ENCODE measurements at regions not wholly inside any gene's neighbourhood (a gene's known extent, or its start where the extent isn't known, plus 50 kb on each side); places are given as distances from the start of the nearest gene placed in this dataset.

DNA sequence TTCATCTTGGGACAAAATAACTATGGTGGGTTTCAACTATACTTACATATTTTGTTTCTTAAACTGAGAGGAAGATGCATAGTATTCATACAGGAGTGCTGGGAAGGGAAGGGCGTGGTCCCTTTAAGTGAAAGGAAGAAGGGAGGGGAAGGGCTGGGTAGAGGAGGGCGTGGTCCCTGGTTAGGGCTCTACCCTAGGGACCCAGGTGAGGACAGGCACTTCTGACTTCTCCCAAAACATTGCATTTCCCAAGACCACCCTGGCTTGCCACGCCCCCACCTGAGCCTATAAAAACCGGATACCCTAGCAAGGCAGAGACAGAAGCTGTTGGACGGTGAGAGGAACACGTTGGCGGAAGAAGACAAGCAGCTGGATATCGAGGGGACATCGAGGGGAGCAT, 157.6 kb upstream of the PLXNA4 start:
- no peak for DNase-seq

GRCh38 chr7:132732321-132732865, 156.1 kb upstream of the PLXNA4 start:
- DNase-seq: no peak

- DNase-seq: no peak
Observed at GRCh38 chr7:132730105-132730504, 153.8 kb upstream of the PLXNA4 start.

DNA sequence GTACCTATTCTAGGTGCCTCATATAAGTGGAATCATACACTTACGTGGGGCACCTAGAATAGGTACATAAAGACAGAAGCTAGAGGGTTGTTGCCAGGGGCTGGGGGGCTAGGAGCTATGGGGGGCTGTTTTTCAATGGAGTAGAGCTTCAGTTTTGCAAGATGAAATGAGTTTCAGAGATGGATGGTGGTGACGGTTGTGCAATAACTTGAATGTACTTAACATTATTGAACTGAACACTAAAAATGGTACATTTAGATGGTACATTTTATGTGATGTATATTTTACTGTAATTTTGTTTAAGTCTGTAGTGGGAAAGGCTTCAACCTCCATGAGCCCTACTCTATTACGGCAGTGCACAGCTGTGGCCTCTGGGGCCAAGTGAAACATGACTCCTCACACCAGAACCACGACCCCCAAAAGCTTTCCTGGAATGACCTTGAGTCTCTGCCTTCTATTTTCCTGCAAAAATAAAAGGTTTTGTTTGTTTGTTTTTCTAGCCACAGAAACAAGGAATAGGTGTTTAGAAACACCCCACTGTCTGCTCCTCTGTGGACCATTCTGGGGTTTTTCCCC, 147.3 kb upstream of the PLXNA4 start:
- DNase-seq: no peak

DNA sequence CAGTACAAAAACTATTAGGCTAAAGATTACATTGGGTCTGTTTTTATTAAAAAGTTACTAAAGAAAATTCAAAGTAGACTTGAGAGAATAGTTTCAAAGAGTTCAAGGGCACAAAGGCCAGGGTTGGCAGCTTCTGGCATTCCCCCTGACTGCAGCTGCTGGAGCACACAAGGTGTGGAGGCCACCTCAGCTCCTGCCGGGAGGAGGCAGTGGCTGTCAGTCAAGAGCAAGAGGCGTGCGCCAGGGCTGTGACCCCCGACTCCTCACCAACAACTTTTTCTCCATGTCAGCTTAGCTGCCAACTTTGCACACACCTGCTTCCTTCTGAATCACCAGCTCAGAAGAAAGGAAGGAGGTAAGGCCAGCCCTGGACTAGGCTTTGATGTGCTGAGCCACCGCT, 144.6 kb upstream of the PLXNA4 start:
- DNase-seq: no peak

DNA sequence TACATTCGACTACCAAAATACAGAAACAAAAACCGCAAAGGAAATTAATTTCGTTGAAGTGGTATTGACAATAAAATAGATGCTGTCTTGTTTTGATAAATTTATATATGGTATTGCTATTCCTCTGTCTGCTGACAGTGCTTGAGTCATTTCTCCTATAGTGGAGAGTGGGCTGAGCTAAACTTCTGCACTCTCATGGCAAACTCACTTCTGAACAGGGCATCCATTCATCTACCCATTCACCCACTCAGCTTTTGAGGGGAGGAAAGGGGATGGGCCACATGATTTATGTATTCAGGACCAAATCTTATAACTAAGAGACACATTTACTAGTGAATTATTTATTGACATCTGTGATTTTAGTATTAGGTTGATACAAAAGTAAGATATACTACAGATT, 137.6 kb upstream of the PLXNA4 start:
- no peak for DNase-seq

- DNase-seq: no peak
Observed at GRCh38 chr7:132709971-132710567, 133.8 kb upstream of the PLXNA4 start.

- no peak for DNase-seq
Observed at GRCh38 chr7:132708470-132708869, 132.2 kb upstream of the PLXNA4 start.

- no peak for DNase-seq
Observed at GRCh38 chr7:132705146-132705545, 128.9 kb upstream of the PLXNA4 start.

DNA sequence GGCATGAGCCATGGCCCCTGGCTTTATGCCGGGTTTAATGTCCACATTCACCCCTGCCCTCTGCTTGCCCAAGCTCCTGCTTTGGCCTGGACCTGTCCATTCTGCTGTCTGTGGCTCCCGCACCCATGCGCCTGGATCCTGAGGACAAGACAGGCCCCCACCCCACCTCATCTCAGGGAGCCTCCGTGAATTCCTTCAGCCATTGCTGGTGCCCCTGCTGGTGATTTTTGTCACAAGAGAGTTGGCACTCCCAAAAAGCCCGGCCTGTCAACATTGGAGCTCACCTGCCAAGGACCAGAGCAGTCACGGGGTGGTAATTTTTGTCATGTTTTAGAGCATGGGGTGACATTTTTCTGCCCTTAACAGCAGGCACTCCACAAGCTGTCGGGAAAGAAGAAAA, 127.5 kb upstream of the PLXNA4 start:
- no peak for DNase-seq

GRCh38 chr7:132697003-132697402, 120.7 kb upstream of the PLXNA4 start:
- no peak for DNase-seq

GRCh38 chr7:132696332-132696731, 120.1 kb upstream of the PLXNA4 start:
- no peak for DNase-seq

DNA sequence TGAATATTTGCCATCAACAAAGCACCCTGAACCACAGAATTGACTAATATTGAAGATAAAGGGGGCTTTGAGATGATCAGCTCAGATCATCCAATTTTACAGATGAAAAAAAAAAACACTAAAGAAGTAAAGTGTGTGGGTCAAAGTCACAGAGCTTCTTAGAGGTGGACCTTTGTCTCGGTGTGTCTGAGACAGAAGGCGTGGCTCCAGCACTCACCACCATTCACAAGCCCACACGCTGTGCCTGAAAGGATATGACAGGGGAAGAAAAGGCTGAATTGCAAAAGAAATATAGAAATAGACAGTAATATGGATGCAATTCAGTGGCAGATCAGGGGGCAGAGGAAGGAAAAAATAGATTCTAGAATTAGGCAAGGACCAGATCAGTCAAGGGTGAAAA, 114.9 kb upstream of the PLXNA4 start:
- DNase-seq: no peak

DNA sequence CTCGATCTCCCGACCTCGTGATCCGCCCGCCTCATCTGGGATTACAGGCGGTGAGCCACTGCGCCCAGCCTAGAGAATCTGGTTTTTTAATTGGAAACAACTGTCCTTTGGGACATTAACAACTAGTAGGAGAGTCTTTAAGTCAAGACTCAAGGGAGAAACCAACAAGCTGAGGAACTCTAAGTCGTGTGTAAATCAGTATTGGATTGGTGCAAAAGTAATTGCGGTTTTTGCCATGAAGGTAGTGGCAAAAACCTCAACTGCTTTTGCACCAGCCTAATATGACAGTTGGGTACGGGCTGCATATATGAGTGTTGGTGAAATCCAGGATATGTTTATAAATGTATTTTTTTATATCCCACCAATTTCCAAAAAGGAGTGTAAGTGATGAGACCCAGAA, 113.9 kb upstream of the PLXNA4 start:
- no peak for DNase-seq

DNA sequence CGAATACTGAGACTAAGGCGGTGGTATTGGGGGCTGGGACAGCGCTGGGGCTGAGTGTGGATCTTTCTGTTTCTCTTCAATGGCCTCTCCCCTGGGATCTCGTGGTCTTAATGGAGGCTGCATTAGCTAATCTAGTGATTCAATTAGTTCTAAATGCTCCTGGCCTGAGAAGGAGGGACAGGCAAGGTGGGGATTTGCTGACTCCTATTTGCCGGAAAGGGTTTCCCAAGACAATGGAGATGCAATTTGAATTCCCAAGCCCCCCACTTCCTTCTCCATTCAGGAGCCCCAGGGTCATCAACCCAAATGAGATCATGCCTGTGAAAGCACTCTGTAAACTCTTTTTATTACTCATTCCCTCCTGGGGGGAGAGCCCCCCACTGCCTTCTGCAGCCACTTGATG, 111.7 kb upstream of the PLXNA4 start:
- DNase-seq: no peak

- no peak for DNase-seq
Observed at GRCh38 chr7:132687016-132687415, 110.7 kb upstream of the PLXNA4 start.

DNA sequence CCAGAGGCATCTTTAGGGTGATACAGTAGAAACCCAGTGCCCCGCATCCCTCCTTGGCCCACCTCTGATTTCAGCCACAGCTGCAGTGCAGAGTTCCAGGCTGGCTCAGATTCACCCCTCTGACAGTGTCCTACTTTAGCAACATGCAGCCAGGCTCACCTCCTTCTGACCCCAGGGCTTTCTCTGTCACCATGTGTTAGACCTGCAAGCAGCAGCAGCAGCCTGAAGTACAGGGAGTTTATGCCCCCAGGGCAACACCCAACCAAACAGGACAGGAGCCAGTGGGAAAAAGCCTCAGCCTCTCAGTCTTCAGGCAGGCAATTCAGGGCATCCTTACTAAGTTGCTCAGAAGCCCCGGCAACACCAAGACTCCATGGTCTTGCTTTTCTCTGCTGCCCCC, 109.0 kb upstream of the PLXNA4 start:
- no peak for DNase-seq

GRCh38 chr7:132683896-132684690, 107.8 kb upstream of the PLXNA4 start:
- DNase-seq: no peak

DNA sequence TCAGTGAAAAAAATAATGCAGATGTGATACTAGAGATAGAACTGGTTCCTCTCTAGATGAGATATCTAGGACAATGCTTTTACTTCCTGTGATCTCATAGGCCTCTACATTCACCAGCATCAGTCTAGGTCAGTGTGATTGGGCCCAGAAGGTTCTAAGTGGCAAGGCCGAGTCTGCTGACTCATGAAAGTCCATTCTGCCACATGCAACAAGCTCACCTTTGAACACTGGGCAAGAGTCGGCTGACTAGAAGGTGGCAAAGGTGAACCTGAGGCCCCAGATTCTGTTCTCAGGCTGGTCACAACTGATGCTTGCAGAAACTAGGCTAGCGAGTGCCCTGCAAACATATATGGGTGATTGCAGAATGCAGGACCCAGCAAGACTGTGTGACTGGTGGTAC, 105.7 kb upstream of the PLXNA4 start:
- DNase-seq: no peak

DNA sequence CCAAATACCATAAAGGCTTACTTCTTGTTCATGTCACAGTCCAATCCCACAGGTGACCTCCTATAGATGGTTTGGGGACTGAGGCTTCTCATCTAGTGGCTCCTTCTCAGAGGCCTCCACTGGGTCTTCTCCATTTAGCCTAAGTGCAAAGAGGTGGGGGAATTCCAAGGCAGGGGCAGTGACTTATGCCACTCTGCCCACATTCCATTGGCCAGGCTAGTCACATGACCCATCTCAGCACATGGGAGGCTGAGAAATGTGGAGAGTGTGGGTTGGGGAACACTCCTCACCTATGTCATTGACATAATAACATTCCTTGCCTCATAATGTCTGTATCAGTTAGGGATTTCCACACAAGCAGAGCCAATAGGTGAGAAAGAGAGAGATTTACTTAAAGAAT, 104.3 kb upstream of the PLXNA4 start:
- DNase-seq: no peak

DNA sequence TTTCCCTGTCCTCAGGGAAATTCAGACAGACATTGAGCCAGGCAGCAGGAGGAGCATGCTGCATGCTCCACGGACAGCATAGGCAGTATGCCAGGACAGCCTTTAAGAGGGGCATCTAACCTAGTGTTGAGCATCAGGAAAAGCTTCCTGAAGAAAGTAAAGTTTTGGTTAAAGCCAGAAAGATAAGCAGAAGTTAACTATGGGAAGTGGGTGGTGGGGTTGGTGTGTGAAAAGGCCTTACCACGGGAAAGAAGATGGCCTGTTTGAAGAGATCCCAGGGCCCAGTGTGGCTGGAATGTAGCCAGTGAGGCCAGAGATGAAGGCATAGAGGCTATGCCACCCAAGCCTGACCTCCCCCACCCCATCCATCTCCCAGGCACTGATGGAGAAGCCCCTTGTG, 102.4 kb upstream of the PLXNA4 start:
- no peak for DNase-seq

GRCh38 chr7:132677918-132678317, 101.6 kb upstream of the PLXNA4 start:
- DNase-seq: no peak

GRCh38 chr7:132672200-132672990, 96.1 kb upstream of the PLXNA4 start:
- DNase-seq: no peak
